Suprapubic skin (tissue), 4 donors: ENCODE measurements at regions not wholly inside any gene's neighbourhood (a gene's known extent, or its start where the extent isn't known, plus 50 kb on each side); places are given as distances from the start of the nearest gene placed in this dataset.

Experiments used
- DNase-seq, 2 donors: peaks; one replicate each; pipeline ENCODE4 v3.0.0-alpha.2; 2019; ENCODE audit warnings: low spot score in 2 of 2
- H3K27ac ChIP-seq: fragments of 200-600 bp; sonication (generic); one replicate; pipeline ENCODE4 v1.5.1; 2019
- H3K27me3 ChIP-seq: fragments of 200-600 bp; sonication (generic); one replicate; pipeline ENCODE4 v1.5.1; 2019
- H3K36me3 ChIP-seq: fragments of 200-600 bp; sonication (generic); one replicate; pipeline ENCODE4 v1.5.1; 2019
- H3K4me1 ChIP-seq: fragments of 200-600 bp; sonication (generic); one replicate; pipeline ENCODE4 v1.5.1; 2019
- H3K4me3 ChIP-seq: fragments of 200-600 bp; sonication (generic); one replicate; pipeline ENCODE4 v1.5.1; 2019; ENCODE audit warnings: mild to moderate bottlenecking
- H3K9me3 ChIP-seq: fragments of 200-600 bp; sonication (generic); one replicate; pipeline ENCODE4 v1.5.1; 2019
- EP300 ChIP-seq: sonication (generic); formaldehyde crosslinking; IDR thresholded peaks from one replicate; pipeline ENCODE4 v1.6.1; 2017; ENCODE audit warnings: antibody characterized with exemption
- POLR2A ChIP-seq, 2 donors: fragments of 450-650 bp; IDR thresholded peaks; one replicate each; pipeline ENCODE4 v1.6.1; 2017; ENCODE audit warnings: antibody characterized with exemption in 2 of 2, mild to moderate bottlenecking in 2 of 2, moderate library complexity in 2 of 2
- POLR2AphosphoS5 ChIP-seq, 3 donors: sonication (generic); formaldehyde crosslinking; IDR thresholded peaks; one replicate each; pipeline ENCODE4 v1.6.1; 2017; ENCODE audit warnings: antibody characterized with exemption in 3 of 3
- WGBS: methylation state at CpG from one replicate; pipeline ENCODE4 v1.1.5; 2018; 5-methylcytosine and 5-hydroxymethylcytosine counted together
- TF ChIP-seq, protein P1 (sequence below), 2 donors: fragments of 200-600 bp in 1 of 2; fragments of 450-650 bp in 1 of 2; sonication (generic) in 1 of 2; IDR thresholded peaks; one replicate each; pipeline ENCODE4 v1.5.1; 2016 to 2019; ENCODE audit warnings: antibody characterized with exemption in 2 of 2, mild to moderate bottlenecking in 1 of 2, moderate library complexity in 1 of 2

DNA sequence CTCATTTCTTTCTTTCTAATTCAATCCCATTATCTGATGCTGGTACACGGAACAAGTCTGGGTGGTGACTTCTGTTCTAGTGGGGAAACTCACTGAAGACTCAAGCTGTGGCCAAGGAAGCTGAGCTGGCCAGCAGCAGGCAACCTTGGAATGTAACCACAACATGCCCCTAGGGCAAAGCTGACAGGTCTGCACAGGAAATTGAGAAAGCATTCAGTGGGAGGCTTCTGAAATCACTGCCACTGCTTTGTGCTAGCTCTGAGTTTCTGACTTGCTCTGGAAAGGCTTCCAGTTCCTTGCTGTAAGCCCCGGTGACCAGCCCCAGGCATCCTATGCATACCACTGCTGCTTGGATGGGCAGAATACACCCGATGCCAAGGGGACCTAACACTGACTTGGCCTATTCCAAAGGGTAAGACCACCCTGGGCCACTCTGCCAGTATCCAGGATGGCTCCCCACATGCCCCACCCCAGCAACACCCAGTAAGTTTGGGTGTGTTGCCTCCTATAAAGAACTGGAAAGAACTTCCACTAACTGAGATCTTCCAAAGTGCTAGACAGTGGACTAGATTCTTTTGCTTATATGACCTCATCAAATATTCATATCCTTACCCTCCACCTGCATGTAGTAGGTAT lies 84.5 kb upstream of the CDKN3 start:
- Histone ChIP-seq H3K36me3 (no peaks in the 10 kb centered on the region), H3K27ac (no peak overlapping the region), H3K27me3 (no peaks in the 10 kb centered on the region), H3K9me3 (no peaks in the 10 kb centered on the region), H3K4me3 (no peak overlapping the region), H3K4me1 (peaks cover 5% of the 10 kb centered on the region)
- DNase-seq: no peak
- 33% methylated on average over 3 of the region's 3 CpGs for WGBS
- TF ChIP-seq EP300 (no peak), POLR2AphosphoS5 (IDR thresholded peaks at IDR 0.05) (no peak), POLR2A (IDR thresholded peaks at IDR 0.05) (no peak)
- TF ChIP-seq, protein P1, sequence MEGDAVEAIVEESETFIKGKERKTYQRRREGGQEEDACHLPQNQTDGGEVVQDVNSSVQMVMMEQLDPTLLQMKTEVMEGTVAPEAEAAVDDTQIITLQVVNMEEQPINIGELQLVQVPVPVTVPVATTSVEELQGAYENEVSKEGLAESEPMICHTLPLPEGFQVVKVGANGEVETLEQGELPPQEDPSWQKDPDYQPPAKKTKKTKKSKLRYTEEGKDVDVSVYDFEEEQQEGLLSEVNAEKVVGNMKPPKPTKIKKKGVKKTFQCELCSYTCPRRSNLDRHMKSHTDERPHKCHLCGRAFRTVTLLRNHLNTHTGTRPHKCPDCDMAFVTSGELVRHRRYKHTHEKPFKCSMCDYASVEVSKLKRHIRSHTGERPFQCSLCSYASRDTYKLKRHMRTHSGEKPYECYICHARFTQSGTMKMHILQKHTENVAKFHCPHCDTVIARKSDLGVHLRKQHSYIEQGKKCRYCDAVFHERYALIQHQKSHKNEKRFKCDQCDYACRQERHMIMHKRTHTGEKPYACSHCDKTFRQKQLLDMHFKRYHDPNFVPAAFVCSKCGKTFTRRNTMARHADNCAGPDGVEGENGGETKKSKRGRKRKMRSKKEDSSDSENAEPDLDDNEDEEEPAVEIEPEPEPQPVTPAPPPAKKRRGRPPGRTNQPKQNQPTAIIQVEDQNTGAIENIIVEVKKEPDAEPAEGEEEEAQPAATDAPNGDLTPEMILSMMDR (IDR thresholded peaks at IDR 0.05): no peak

DNA sequence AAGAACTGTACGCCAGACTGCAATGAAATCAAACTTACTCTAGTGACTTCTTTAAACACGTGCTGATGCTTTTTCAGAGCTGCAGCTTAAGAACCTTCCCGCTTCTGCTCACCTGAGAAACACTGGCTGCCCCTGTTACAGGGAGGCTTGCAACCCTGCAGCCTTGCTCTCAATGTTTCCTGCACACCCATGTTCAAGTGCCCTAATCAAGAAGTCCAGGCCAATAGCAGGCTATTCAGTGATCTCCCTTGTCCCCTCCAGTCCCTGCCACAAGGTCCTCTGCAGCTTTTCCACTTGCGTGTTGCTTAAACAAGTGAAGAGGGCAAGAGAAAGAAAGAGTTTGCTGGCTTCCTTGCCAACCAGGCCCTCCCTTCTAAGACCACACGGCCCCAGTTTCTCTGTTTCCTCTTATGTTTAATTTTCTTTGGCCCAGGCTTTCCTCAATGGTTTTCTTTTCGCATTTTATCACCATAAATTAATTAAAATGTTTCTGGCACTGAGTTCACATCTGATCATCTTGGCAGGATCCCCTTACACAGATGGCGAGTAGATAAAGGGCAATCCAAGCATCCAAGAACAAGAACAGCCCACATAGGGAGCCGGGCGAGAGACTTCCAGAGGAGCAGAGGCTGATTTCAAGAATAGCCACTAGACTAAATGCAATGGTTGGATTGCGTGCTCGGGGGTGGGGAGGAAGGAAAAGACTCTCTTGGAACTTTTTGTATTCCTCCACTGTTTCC lies 82.3 kb upstream of the CDKN3 start:
- no peaks in the 10 kb centered on the region for H3K9me3 ChIP-seq
- H3K27ac ChIP-seq: no peak overlapping the region
- H3K4me3 ChIP-seq: no peak overlapping the region
- TF ChIP-seq EP300 (no peak), POLR2A (IDR thresholded peaks at IDR 0.05) (no peak), POLR2AphosphoS5 (IDR thresholded peaks at IDR 0.05) (no peak)
- TF ChIP-seq, protein P1 (IDR thresholded peaks at IDR 0.05): no peak
- no peaks in the 10 kb centered on the region for H3K36me3 ChIP-seq
- no peak for DNase-seq
- no peaks in the 10 kb centered on the region for H3K27me3 ChIP-seq
- H3K4me1 ChIP-seq: peaks cover 5% of the 10 kb centered on the region
- 64% methylated on average over 11 of the region's 11 CpGs for WGBS

DNA sequence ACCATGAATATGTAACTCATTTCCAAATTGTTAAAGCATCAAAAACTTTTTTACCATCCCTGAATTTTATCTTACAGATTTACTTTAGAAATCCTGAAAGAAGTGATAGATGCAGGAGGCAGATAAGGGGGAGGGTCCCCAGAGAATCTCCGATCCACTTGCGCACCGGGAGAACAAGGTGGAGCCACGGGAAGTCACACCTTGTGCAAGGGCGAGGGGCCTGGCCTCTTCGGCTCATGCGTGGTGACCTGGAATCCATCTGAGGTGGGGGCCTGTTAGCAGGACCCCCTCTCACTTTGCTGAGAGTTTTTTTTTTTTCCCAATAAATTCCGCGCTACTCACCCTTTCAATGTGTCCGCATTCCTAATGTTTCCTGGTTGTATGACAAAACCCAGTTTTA lies 80.2 kb upstream of the CDKN3 start:
- no peaks in the 10 kb centered on the region for H3K27me3 ChIP-seq
- TF ChIP-seq POLR2AphosphoS5 (IDR thresholded peaks at IDR 0.05) (no peak), EP300 (no peak), POLR2A (IDR thresholded peaks at IDR 0.05) (no peak)
- TF ChIP-seq, protein P1 (IDR thresholded peaks at IDR 0.05): no peak
- DNase-seq: no peak
- WGBS: 96% methylated on average over 10 of the region's 10 CpGs
- no peak overlapping the region for H3K27ac ChIP-seq
- H3K4me1 ChIP-seq: peaks cover 5% of the 10 kb centered on the region
- H3K36me3 ChIP-seq: no peaks in the 10 kb centered on the region
- H3K9me3 ChIP-seq: no peaks in the 10 kb centered on the region
- H3K4me3 ChIP-seq: no peak overlapping the region

DNA sequence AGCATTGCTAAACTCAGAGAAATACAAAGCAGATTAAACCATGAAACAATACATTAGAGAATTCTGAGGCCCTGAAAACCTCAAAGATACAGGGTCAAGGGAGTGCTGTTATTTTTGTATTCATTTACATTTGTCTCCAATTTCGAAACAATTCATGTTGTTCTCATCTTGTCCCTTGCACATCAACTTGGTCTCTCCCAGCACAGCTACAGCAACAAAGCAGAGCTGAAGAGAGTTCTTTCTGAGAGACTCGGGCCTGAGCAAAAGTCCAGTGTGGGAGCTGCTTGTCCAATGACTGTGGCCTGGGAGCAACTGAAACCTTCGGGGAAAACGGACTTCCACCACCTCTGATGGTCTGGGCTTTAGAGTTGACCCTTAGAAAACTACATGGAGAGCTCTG lies 79.4 kb upstream of the CDKN3 start:
- DNase-seq: no peak
- WGBS: 69% methylated on average over 4 of the region's 4 CpGs
- no peaks in the 10 kb centered on the region for H3K36me3 ChIP-seq
- no peaks in the 10 kb centered on the region for H3K27me3 ChIP-seq
- H3K27ac ChIP-seq: no peak overlapping the region
- peaks cover 4% of the 10 kb centered on the region for H3K4me1 ChIP-seq
- no peaks in the 10 kb centered on the region for H3K9me3 ChIP-seq
- no peak overlapping the region for H3K4me3 ChIP-seq
- TF ChIP-seq POLR2A (IDR thresholded peaks at IDR 0.05) (no peak), EP300 (no peak), POLR2AphosphoS5 (IDR thresholded peaks at IDR 0.05) (no peak)
- TF ChIP-seq, protein P1 (IDR thresholded peaks at IDR 0.05): no peak

DNA sequence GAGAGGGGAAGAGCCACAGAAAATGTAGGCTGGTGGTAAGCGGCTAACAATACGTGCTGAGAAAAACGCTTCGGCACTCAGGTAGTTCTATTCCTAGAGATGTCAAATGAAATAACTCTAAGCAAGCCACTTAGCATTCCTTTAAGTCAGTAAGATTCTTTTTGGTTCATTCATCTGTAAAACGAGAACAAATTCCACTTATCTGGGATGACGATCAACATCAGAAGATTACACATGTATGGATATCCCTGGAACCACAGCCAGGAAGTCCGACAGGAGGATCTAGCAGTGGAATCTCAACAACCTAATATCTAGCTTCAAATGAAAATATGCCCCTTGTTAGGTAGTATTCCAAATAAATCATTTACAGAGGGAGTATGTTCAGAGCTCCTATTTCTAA lies 74.6 kb upstream of the CDKN3 start:
- TF ChIP-seq POLR2A (IDR thresholded peaks at IDR 0.05) (no peak), EP300 (no peak), POLR2AphosphoS5 (IDR thresholded peaks at IDR 0.05) (no peak)
- TF ChIP-seq, protein P1 (IDR thresholded peaks at IDR 0.05): no peak

More for the DNA sequence above, 74.6 kb upstream of the CDKN3 start:
- no peak for DNase-seq
- H3K4me1 ChIP-seq: no peaks in the 10 kb centered on the region
- no peaks in the 10 kb centered on the region for H3K27me3 ChIP-seq
- 92% methylated on average over 7 of the region's 7 CpGs for WGBS
- no peak overlapping the region for H3K27ac ChIP-seq
- no peak overlapping the region for H3K4me3 ChIP-seq
- H3K36me3 ChIP-seq: no peaks in the 10 kb centered on the region
- H3K9me3 ChIP-seq: no peaks in the 10 kb centered on the region
